ENCODE measurements at regions not wholly inside any gene's neighbourhood (a gene's known extent, or its start where the extent isn't known, plus 50 kb on each side); places are given as distances from the start of the nearest gene placed in this dataset.

- Histone ChIP-seq H3K9me3 (no peaks in the 10 kb centered on the region), H3K27me3 (no peaks in the 10 kb centered on the region), H3K4me1 (no peaks in the 10 kb centered on the region), H3K36me3 (no peaks in the 10 kb centered on the region), H3K9ac (ENCODE audit: low read depth in 2 of 2, low read length in 2 of 2) (no peak overlapping the region), H3K27ac (no peak overlapping the region), H3K4me3 (no peak overlapping the region)
- intact Hi-C loops (cut with DNase I), result no loop called here
- peak; percentile 22 for TF ChIP-seq CTCF (IDR thresholded peaks at IDR 0.05)
- no peak for DNase-seq
Observed at GRCh38 chr4:81919223-81919622, 447.5 kb upstream of the RASGEF1B start.

GRCh38 chr4:81915430-81915829 is 443.7 kb upstream of the RASGEF1B start:
- Histone ChIP-seq H3K27me3 (no peaks in the 10 kb centered on the region), H3K9me3 (no peaks in the 10 kb centered on the region), H3K4me1 (no peaks in the 10 kb centered on the region), H3K4me3 (no peak overlapping the region), H3K27ac (no peak overlapping the region), H3K36me3 (no peaks in the 10 kb centered on the region), H3K9ac (ENCODE audit: low read depth in 2 of 2, low read length in 2 of 2) (no peak overlapping the region)
- TF ChIP-seq CTCF (IDR thresholded peaks at IDR 0.05), result no peak
- DNase-seq, result no peak
- intact Hi-C loops (cut with DNase I), result no loop called here

GRCh38 chr4:81914623-81915022 is 442.9 kb upstream of the RASGEF1B start:
- TF ChIP-seq CTCF (IDR thresholded peaks at IDR 0.05), result no peak

GRCh38 chr4:81913427-81913879 is 441.7 kb upstream of the RASGEF1B start:
- Histone ChIP-seq H3K4me1 (no peaks in the 10 kb centered on the region), H3K4me3 (no peak overlapping the region), H3K9me3 (no peaks in the 10 kb centered on the region), H3K36me3 (no peaks in the 10 kb centered on the region), H3K27ac (no peak overlapping the region), H3K27me3 (no peaks in the 10 kb centered on the region), H3K9ac (ENCODE audit: low read depth in 2 of 2, low read length in 2 of 2) (no peak overlapping the region)
- intact Hi-C loops (cut with DNase I), result no loop called here
- peak; percentile 64 for TF ChIP-seq CTCF (IDR thresholded peaks at IDR 0.05)
- DNase-seq, result peak; percentile 51

More at GRCh38 chr4:81914623-81915022, 442.9 kb upstream of the RASGEF1B start:
- H3K36me3 ChIP-seq, result no peaks in the 10 kb centered on the region
- H3K9ac ChIP-seq (ENCODE audit: low read depth in 2 of 2, low read length in 2 of 2), result no peak overlapping the region
- H3K4me1 ChIP-seq, result no peaks in the 10 kb centered on the region
- intact Hi-C loops (cut with DNase I), result no loop called here
- no peaks in the 10 kb centered on the region for H3K27me3 ChIP-seq
- no peak overlapping the region for H3K4me3 ChIP-seq
- H3K9me3 ChIP-seq, result no peaks in the 10 kb centered on the region
- no peak for DNase-seq
- no peak overlapping the region for H3K27ac ChIP-seq

GRCh38 chr4:81912376-81913030 is 440.8 kb upstream of the RASGEF1B start:
- no peaks in the 10 kb centered on the region for H3K4me1 ChIP-seq
- H3K27ac ChIP-seq, result no peak overlapping the region
- no peaks in the 10 kb centered on the region for H3K36me3 ChIP-seq
- no peak overlapping the region for H3K9ac ChIP-seq (ENCODE audit: low read depth in 2 of 2, low read length in 2 of 2)
- intact Hi-C loops (cut with DNase I), result no loop called here
- H3K9me3 ChIP-seq, result no peaks in the 10 kb centered on the region
- DNase-seq, result no peak
- H3K4me3 ChIP-seq, result no peak overlapping the region
- no peaks in the 10 kb centered on the region for H3K27me3 ChIP-seq
- no peak for TF ChIP-seq CTCF (IDR thresholded peaks at IDR 0.05)

Data from colonic mucosa (tissue), 4 donors.